ENCODE measurements at regions not wholly inside any gene's neighbourhood (a gene's known extent, or its start where the extent isn't known, plus 50 kb on each side); places are given as distances from the start of the nearest gene placed in this dataset.
"Not testable (repeated sequence)": the region's sequence is repeated elsewhere in the genome, so short reads cannot be mapped to it uniquely, and the experiment has no call there.

- no peak for DNase-seq (ENCODE audit: low spot score)
Observed at GRCh38 chr15:25067725-25068309, 113.0 kb downstream of the SNRPN start.

GRCh38 chr15:25068696-25069095, 113.9 kb downstream of the SNRPN start:
- no peak for DNase-seq (ENCODE audit: low spot score)

GRCh38 chr15:25070353-25070963, 115.7 kb downstream of the SNRPN start:
- DNase-seq (ENCODE audit: low spot score), result no peak

- DNase-seq (ENCODE audit: low spot score), result no peak
Observed at GRCh38 chr15:25072857-25073476, 118.2 kb downstream of the SNRPN start.

GRCh38 chr15:25087137-25087536, 132.3 kb downstream of the SNRPN start:
- no peak for DNase-seq (ENCODE audit: low spot score)

GRCh38 chr15:25088261-25088790, 133.5 kb downstream of the SNRPN start:
- no peak for DNase-seq (ENCODE audit: low spot score)

- DNase-seq (ENCODE audit: low spot score), result no peak
Observed at GRCh38 chr15:25089577-25089976, 134.8 kb downstream of the SNRPN start.

- no peak for DNase-seq (ENCODE audit: low spot score)
Observed at GRCh38 chr15:25090073-25090733, 135.4 kb downstream of the SNRPN start.

- no peak for DNase-seq (ENCODE audit: low spot score)
Observed at GRCh38 chr15:25091421-25092158, 136.8 kb downstream of the SNRPN start.

GRCh38 chr15:25092661-25093060, 137.9 kb downstream of the SNRPN start:
- DNase-seq (ENCODE audit: low spot score), result no peak

GRCh38 chr15:25093455-25094029, 138.8 kb downstream of the SNRPN start:
- no peak for DNase-seq (ENCODE audit: low spot score)

- no peak for DNase-seq (ENCODE audit: low spot score)
Observed at GRCh38 chr15:25094066-25094465, 139.3 kb downstream of the SNRPN start.

- DNase-seq (ENCODE audit: low spot score), result no peak
Observed at GRCh38 chr15:25094519-25094918, 139.7 kb downstream of the SNRPN start.

GRCh38 chr15:25095179-25095578, 140.4 kb downstream of the SNRPN start:
- DNase-seq (ENCODE audit: low spot score), result no peak

- not testable (repeated sequence) for DNase-seq (ENCODE audit: low spot score)
Observed at GRCh38 chr15:25099966-25100365, 145.2 kb downstream of the SNRPN start.

GRCh38 chr15:25106209-25106608, 151.4 kb downstream of the SNRPN start:
- no peak for DNase-seq (ENCODE audit: low spot score)

GRCh38 chr15:25133804-25134203, 179.0 kb downstream of the SNRPN start:
- DNase-seq (ENCODE audit: low spot score), result no peak

GRCh38 chr15:25134546-25134945, 179.8 kb downstream of the SNRPN start:
- peak; percentile 13 for DNase-seq (ENCODE audit: low spot score)

- DNase-seq (ENCODE audit: low spot score), result peak; percentile 41
Observed at GRCh38 chr15:25136119-25136518, 181.3 kb downstream of the SNRPN start.

- DNase-seq (ENCODE audit: low spot score), result no peak
Observed at GRCh38 chr15:25137013-25137412, 182.2 kb downstream of the SNRPN start.

GRCh38 chr15:25169318-25169717, 214.5 kb downstream of the SNRPN start:
- no peak for DNase-seq (ENCODE audit: low spot score)

Measured in NAMALWA (cell line).